MM.1S (cell line): ENCODE measurements at regions not wholly inside any gene's neighbourhood (a gene's known extent, or its start where the extent isn't known, plus 50 kb on each side); places are given as distances from the start of the nearest gene placed in this dataset.

Source experiments
- EZH2 ChIP-seq: fragments of 300-600 bp; sonication (generic); optimal IDR thresholded peaks from 2 replicates; pipeline ENCODE3; 2017; ENCODE audit warnings: low read depth, mild to moderate bottlenecking, antibody characterized with exemption, low read length, mixed read lengths
- TF ChIP-seq, protein P1 (sequence below): fragments of 300-600 bp; sonication (generic); IDR thresholded peaks from 2 replicates; pipeline ENCODE4 v1.5.1; 2016; ENCODE audit warnings: antibody characterized with exemption, low read length, mixed read lengths

GRCh38 chr1:195791796-195792195, 816.4 kb downstream of the KCNT2 start:
- TF ChIP-seq, protein P1, sequence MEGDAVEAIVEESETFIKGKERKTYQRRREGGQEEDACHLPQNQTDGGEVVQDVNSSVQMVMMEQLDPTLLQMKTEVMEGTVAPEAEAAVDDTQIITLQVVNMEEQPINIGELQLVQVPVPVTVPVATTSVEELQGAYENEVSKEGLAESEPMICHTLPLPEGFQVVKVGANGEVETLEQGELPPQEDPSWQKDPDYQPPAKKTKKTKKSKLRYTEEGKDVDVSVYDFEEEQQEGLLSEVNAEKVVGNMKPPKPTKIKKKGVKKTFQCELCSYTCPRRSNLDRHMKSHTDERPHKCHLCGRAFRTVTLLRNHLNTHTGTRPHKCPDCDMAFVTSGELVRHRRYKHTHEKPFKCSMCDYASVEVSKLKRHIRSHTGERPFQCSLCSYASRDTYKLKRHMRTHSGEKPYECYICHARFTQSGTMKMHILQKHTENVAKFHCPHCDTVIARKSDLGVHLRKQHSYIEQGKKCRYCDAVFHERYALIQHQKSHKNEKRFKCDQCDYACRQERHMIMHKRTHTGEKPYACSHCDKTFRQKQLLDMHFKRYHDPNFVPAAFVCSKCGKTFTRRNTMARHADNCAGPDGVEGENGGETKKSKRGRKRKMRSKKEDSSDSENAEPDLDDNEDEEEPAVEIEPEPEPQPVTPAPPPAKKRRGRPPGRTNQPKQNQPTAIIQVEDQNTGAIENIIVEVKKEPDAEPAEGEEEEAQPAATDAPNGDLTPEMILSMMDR: no peak
- no peak for TF ChIP-seq EZH2
